ENCODE measurements at regions not wholly inside any gene's neighbourhood (a gene's known extent, or its start where the extent isn't known, plus 50 kb on each side); places are given as distances from the start of the nearest gene placed in this dataset.

DNA sequence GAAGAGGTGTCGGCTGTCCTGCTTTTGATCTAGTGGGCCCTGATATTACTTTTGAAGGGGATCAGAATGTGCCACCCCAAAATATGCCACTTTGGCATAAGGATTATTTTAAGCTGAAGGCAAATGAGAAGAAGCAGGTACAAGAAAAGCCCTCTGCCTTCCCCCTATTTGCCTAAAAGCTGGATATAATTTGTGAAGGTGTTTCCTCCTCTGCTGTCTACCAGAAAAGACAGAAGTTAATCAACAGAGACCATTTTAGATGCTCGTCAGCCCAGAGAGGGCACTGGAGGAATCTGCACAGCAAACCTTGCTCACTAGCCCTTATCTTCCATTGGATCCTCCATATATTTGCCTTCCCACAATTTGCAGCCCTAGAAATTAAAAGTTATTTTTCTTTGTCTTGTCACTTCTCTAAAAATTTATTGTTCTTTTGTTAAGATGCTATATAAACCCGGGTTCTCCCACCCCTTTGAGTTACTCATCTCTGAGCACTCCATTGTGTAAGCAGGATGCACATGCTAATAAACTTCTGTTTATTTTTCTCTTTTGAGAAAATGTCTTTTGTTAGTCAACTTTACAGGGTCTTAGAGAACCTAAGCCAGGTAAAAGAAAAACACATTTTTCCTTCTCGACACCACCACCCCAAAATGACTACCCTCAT, 163.2 kb upstream of the SLC1A4 start:
- FAIRE-seq (peak; percentile 28), DNase-seq (ENCODE audit: low read depth, low spot score) (peak; percentile 42)
- H4K20me1 ChIP-seq (replicated peaks; ENCODE audit: control insufficient read depth, extremely low read depth, insufficient read depth, low read length), result no peaks in the 10 kb centered on the region
- no peak overlapping the region for H3K4me3 ChIP-seq (replicated peaks in 1 of 3; ENCODE audit: insufficient read depth in 1 of 3, low read depth in 1 of 3, low read length in 3 of 3)
- TF ChIP-seq FOS (IDR thresholded peaks at IDR 0.05; ENCODE audit: borderline replicate concordance, insufficient read depth, low read length) (peak; percentile 43), MYC (IDR thresholded peaks at IDR 0.05; ENCODE audit: low read depth, low read length) (no peak), GATA2 (IDR thresholded peaks at IDR 0.05; ENCODE audit: insufficient read depth, insufficient read length, low read depth, low read length) (no peak), JUN (IDR thresholded peaks at IDR 0.05; ENCODE audit: borderline replicate concordance, insufficient read depth, insufficient read length, low read depth) (no peak)
- TF ChIP-seq, protein P1, sequence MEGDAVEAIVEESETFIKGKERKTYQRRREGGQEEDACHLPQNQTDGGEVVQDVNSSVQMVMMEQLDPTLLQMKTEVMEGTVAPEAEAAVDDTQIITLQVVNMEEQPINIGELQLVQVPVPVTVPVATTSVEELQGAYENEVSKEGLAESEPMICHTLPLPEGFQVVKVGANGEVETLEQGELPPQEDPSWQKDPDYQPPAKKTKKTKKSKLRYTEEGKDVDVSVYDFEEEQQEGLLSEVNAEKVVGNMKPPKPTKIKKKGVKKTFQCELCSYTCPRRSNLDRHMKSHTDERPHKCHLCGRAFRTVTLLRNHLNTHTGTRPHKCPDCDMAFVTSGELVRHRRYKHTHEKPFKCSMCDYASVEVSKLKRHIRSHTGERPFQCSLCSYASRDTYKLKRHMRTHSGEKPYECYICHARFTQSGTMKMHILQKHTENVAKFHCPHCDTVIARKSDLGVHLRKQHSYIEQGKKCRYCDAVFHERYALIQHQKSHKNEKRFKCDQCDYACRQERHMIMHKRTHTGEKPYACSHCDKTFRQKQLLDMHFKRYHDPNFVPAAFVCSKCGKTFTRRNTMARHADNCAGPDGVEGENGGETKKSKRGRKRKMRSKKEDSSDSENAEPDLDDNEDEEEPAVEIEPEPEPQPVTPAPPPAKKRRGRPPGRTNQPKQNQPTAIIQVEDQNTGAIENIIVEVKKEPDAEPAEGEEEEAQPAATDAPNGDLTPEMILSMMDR (IDR thresholded peaks at IDR 0.05; ENCODE audit: extremely low read depth in 1 of 2, insufficient read depth in 1 of 2, low read depth in 1 of 2, low read length in 2 of 2), result no peak
- TF ChIP-seq, protein P2, sequence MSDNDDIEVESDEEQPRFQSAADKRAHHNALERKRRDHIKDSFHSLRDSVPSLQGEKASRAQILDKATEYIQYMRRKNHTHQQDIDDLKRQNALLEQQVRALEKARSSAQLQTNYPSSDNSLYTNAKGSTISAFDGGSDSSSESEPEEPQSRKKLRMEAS (IDR thresholded peaks at IDR 0.05; ENCODE audit: insufficient read depth, insufficient read length), result no peak
- intact Hi-C loops (cut with micrococcal nuclease) (no loop called here), dilution Hi-C loops (cut with MboI; ENCODE audit: extremely low pct_ligation_motif_present, low sequenced_read_pairs) (no loop called here)
- H3K79me2 ChIP-seq (ENCODE audit: control insufficient read depth, insufficient read depth, low read length), result no peaks in the 10 kb centered on the region
- H3K27me3 ChIP-seq (ENCODE audit: control insufficient read depth in 2 of 2, insufficient read depth in 2 of 2, low read length in 2 of 2), result no peaks in the 10 kb centered on the region
- BruUV-seq (replicated peaks), result no TSS peak
- H3K36me3 ChIP-seq (ENCODE audit: control insufficient read depth in 2 of 2, extremely low read depth in 1 of 2, insufficient read depth in 2 of 2, low read length in 2 of 2), result no peaks in the 10 kb centered on the region
- no peaks in the 10 kb centered on the region for H3K9me3 ChIP-seq (replicated peaks; ENCODE audit: control insufficient read depth, insufficient read depth, low read length)
- ChIA-PET POLR2A (interaction anchor here (1.5 kb wide), 1 partner anchor 33 kb away, joined by 3 read pairs; no protein-coding TSS in a partner anchor), CTCF (interaction anchor here (0.8 kb wide), 1 partner anchor 172 kb away, joined by 3 read pairs; the partner anchor contains the start of gene SERTAD2)
- no peak overlapping the region for H3K9ac ChIP-seq (replicated peaks; ENCODE audit: extremely low read depth, insufficient read depth, low read length)
- peaks cover 18% of the 10 kb centered on the region for H3K4me1 ChIP-seq (ENCODE audit: control insufficient read depth, extremely low read depth, insufficient read depth, low read length)
- H3K9me1 ChIP-seq (replicated peaks; ENCODE audit: control insufficient read depth, extremely low read depth, insufficient read depth, low read length), result no peaks in the 10 kb centered on the region
- H3K4me2 ChIP-seq (ENCODE audit: insufficient read depth, low read length), result no peak overlapping the region
- H3K27ac ChIP-seq (ENCODE audit: insufficient read depth, low read depth, low read length), result no peak overlapping the region
- H2AFZ ChIP-seq (ENCODE audit: low read depth, low read length), result peak overlapping the region; percentile 24

All from endothelial cell of umbilical vein (primary cell).